ENCODE measurements at regions not wholly inside any gene's neighbourhood (a gene's known extent, or its start where the extent isn't known, plus 50 kb on each side); places are given as distances from the start of the nearest gene placed in this dataset.

GRCh38 chr18:62664414-62664813, 50.9 kb upstream of the PHLPP1 start:
- no peak for FAIRE-seq

GRCh38 chr18:62665188-62665587, 50.2 kb upstream of the PHLPP1 start:
- no peak for DNase-seq (ENCODE audit: extremely low spot score, insufficient read length, low read depth)
- no peak for FAIRE-seq

More at GRCh38 chr18:62664414-62664813, 50.9 kb upstream of the PHLPP1 start:
- DNase-seq (ENCODE audit: extremely low spot score, insufficient read length, low read depth) = no peak

Measured in GM18507 (cell line).